Endothelial cell of umbilical vein (primary cell): ENCODE measurements at regions not wholly inside any gene's neighbourhood (a gene's known extent, or its start where the extent isn't known, plus 50 kb on each side); places are given as distances from the start of the nearest gene placed in this dataset.

Experiments
- BruUV-seq: library from RNA; stranded (reverse); fragments of 400-500 nt; replicated peaks from 2 replicates; lab custom pipeline; 2021; lab: Mats Ljungman, UMichigan
- CTCF ChIA-PET: fragments of 300-600, 350-600 bp; sonication (Branson Sonifier 250); formaldehyde crosslinking; loops from one replicate; lab custom pipeline; 2021; ENCODE audit warnings: antibody characterized with exemption, inconsistent platforms; lab: Charles Lee
- POLR2A ChIA-PET: fragments of 300-600, 350-600 bp; sonication (Branson Sonifier 250); formaldehyde crosslinking; loops from one replicate; lab custom pipeline; 2021; ENCODE audit warnings: antibody characterized with exemption, inconsistent platforms; lab: Charles Lee
- DNase-seq: peaks from one replicate; pipeline ENCODE4 v3.0.0-alpha.2; 2011; ENCODE audit warnings: low read depth, low spot score
- FAIRE-seq: peaks from 2 replicates; lab custom pipeline; 2011; peaks lifted over from hg19 to GRCh38; lab: Jason Lieb, UNC
- H2AFZ ChIP-seq: 2 replicates; pipeline ENCODE4 v1.6.0; 2012; ENCODE audit warnings: low read depth, low read length, control low read depth, inconsistent platforms
- H3K27ac ChIP-seq: 2 replicates; pipeline ENCODE4 v1.5.1; 2011; ENCODE audit warnings: low read depth, mild to moderate bottlenecking, control low read depth, low read length, moderate library complexity; ENCODE audit not compliant: insufficient read depth
- H3K27me3 ChIP-seq, 2 experiments: 2 replicates each; pipeline versions ENCODE4 v1.6.0 to v1.6.1; 2011; ENCODE audit warnings: low read length in 2 of 2, mixed read lengths in 1 of 2; ENCODE audit not compliant: control insufficient read depth in 2 of 2, insufficient read depth in 2 of 2
- H3K36me3 ChIP-seq, 2 experiments: 2 replicates in 1 of 2; 3 replicates in 1 of 2; pipeline ENCODE4 v1.5.1; 2011; ENCODE audit warnings: low read length in 2 of 2, mild to moderate bottlenecking in 1 of 2, moderate library complexity in 1 of 2; ENCODE audit not compliant: control insufficient read depth in 2 of 2, insufficient read depth in 2 of 2; ENCODE audit errors: extremely low read depth in 1 of 2
- H3K4me1 ChIP-seq: 3 replicates; pipeline ENCODE4 v1.5.1; 2011; ENCODE audit warnings: mild to moderate bottlenecking, low read length; ENCODE audit not compliant: control insufficient read depth, insufficient read depth; ENCODE audit errors: extremely low read depth
- H3K4me2 ChIP-seq: 2 replicates; pipeline ENCODE4 v1.6.1; 2011; ENCODE audit warnings: low read length, control low read depth, mixed read lengths; ENCODE audit not compliant: insufficient read depth
- H3K4me3 ChIP-seq, 3 experiments: fragments of 200-600 bp in 1 of 3; sonication (generic), shearing (Covaris generic) in 1 of 3; replicated peaks in 1 of 3; 2 replicates each; pipeline ENCODE4 v1.5.1; 2011 to 2016; ENCODE audit warnings: control low read depth in 3 of 3, low read length in 3 of 3, mild to moderate bottlenecking in 2 of 3, inconsistent platforms in 1 of 3, low read depth in 1 of 3, moderate library complexity in 1 of 3; ENCODE audit not compliant: insufficient read depth in 1 of 3
- H3K79me2 ChIP-seq: 2 replicates; pipeline ENCODE4 v1.6.0; 2012; ENCODE audit warnings: low read length, inconsistent platforms; ENCODE audit not compliant: control insufficient read depth, insufficient read depth
- H3K9ac ChIP-seq: replicated peaks from 2 replicates; pipeline ENCODE3; 2011; ENCODE audit warnings: low read length, control low read depth; ENCODE audit not compliant: insufficient read depth; ENCODE audit errors: extremely low read depth
- H3K9me1 ChIP-seq: replicated peaks from 3 replicates; pipeline ENCODE4 v1.6.0; 2011; ENCODE audit warnings: mild to moderate bottlenecking, low read length; ENCODE audit not compliant: control insufficient read depth, insufficient read depth; ENCODE audit errors: extremely low read depth
- H3K9me3 ChIP-seq: replicated peaks from 2 replicates; pipeline ENCODE4 v1.5.1; 2012; ENCODE audit warnings: low read length, inconsistent platforms; ENCODE audit not compliant: control insufficient read depth, insufficient read depth
- H4K20me1 ChIP-seq: replicated peaks from 2 replicates; pipeline ENCODE3; 2011; ENCODE audit warnings: mild to moderate bottlenecking, low read length; ENCODE audit not compliant: control insufficient read depth, insufficient read depth; ENCODE audit errors: extremely low read depth
- CTCF ChIP-seq, 2 donors: IDR thresholded peaks; 1 replicate in 1 of 2; 2 replicates in 1 of 2; pipeline ENCODE4 v1.5.1; 2011; ENCODE audit warnings: low read length in 2 of 2, mild to moderate bottlenecking in 2 of 2, moderate library complexity in 2 of 2, control low read depth in 1 of 2, inconsistent platforms in 1 of 2, low read depth in 1 of 2; ENCODE audit not compliant: insufficient read depth in 1 of 2; ENCODE audit errors: extremely low read depth in 1 of 2
- EZH2 ChIP-seq: IDR thresholded peaks from 2 replicates; pipeline ENCODE4 v1.6.1; 2012; ENCODE audit warnings: borderline replicate concordance, low read depth, mild to moderate bottlenecking, moderate library complexity, low read length, inconsistent platforms; ENCODE audit not compliant: severe bottlenecking
- FOS ChIP-seq: IDR thresholded peaks from 2 replicates; pipeline ENCODE4 v1.6.1; 2011; ENCODE audit warnings: mild to moderate bottlenecking, low read length, moderate library complexity, borderline replicate concordance; ENCODE audit not compliant: insufficient read depth
- GATA2 ChIP-seq: IDR thresholded peaks from 2 replicates; pipeline ENCODE4 v1.7.0; 2011; ENCODE audit warnings: low read depth, mild to moderate bottlenecking, moderate library complexity, mixed read lengths, low read length; ENCODE audit not compliant: insufficient read length, insufficient read depth
- JUN ChIP-seq: IDR thresholded peaks from 2 replicates; pipeline ENCODE4 v1.6.1; 2011; ENCODE audit warnings: borderline replicate concordance, low read depth; ENCODE audit not compliant: insufficient read length, insufficient read depth
- MAX ChIP-seq: IDR thresholded peaks from 2 replicates; pipeline ENCODE4 v1.6.1; 2011; ENCODE audit not compliant: insufficient read depth, insufficient read length
- MYC ChIP-seq: IDR thresholded peaks from one replicate; pipeline ENCODE4 v1.6.1; 2011; ENCODE audit warnings: mild to moderate bottlenecking, low read depth, low read length
- POLR2A ChIP-seq: IDR thresholded peaks from 2 replicates; pipeline ENCODE4 v1.6.1; 2012; ENCODE audit warnings: low read depth, mild to moderate bottlenecking, control low read depth, low read length
- POLR2AphosphoS5 ChIP-seq: IDR thresholded peaks from 2 replicates; pipeline ENCODE4 v1.6.1; 2012; ENCODE audit warnings: low read depth, mild to moderate bottlenecking, control low read depth, low read length, moderate library complexity; ENCODE audit not compliant: insufficient read depth
- dilution Hi-C: fragments of 300-500 bp; cut with MboI; formaldehyde crosslinking; loops from one replicate; pipeline ENCODE4 v1.15.0; 2019; ENCODE audit warnings: low sequenced_read_pairs; ENCODE audit not compliant: extremely low pct_ligation_motif_present
- intact Hi-C: fragments of 100-400 bp; cut with micrococcal nuclease; formaldehyde crosslinking; loops from one replicate; pipeline ENCODE4 v1.10.0; 2022

DNA sequence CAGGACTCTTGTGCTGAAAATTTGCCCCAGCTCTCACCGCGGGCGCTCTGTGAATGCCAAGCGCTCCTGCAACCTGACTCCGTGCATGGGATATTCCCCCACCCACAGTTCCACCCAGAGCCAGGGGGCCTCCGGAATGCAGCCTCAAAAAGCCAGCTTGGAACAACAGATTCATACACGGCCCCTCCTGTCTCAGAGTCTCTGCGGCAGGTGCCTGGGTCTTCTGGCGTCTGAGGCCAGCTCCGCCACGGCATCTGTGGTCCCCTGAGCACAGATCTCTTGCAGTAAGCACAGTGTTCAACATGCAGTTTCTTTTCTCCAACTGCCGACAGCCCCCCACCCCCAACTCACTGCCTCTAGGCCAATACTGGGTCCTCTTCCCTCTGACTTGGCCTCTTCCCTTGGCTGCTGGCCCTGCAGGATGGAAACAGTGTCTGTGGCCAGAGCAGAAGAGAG is 355.7 kb upstream of the IRX2 start:
- TF ChIP-seq CTCF (IDR thresholded peaks at IDR 0.05; ENCODE audit: extremely low read depth in 1 of 2, insufficient read depth in 1 of 2, low read depth in 1 of 2, low read length in 2 of 2) = no peak
- no peak for TF ChIP-seq POLR2AphosphoS5
- TF ChIP-seq JUN = no peak
- no peak for TF ChIP-seq MYC
- TF ChIP-seq EZH2 = no peak
- no peak for TF ChIP-seq MAX
- no peak for TF ChIP-seq FOS
- TF ChIP-seq POLR2A = no peak
- no peak for TF ChIP-seq GATA2
- H3K9me1 ChIP-seq = no peaks in the 10 kb centered on the region
- CTCF ChIA-PET = no interaction called here

More for the DNA sequence above, 355.7 kb upstream of the IRX2 start:
- Histone ChIP-seq H3K9me3 (peaks cover 11% of the 10 kb centered on the region), H3K9ac (no peak overlapping the region), H3K4me2 (no peak overlapping the region), H3K4me3 (no peak overlapping the region), H2AFZ (no peak overlapping the region), H3K36me3 (no peaks in the 10 kb centered on the region), H3K4me1 (no peaks in the 10 kb centered on the region), H3K27ac (no peak overlapping the region), H3K27me3 (no peaks in the 10 kb centered on the region), H4K20me1 (no peaks in the 10 kb centered on the region), H3K79me2 (no peaks in the 10 kb centered on the region)
- POLR2A ChIA-PET = no interaction called here
- dilution Hi-C loops (no loop called here), intact Hi-C loops (no loop called here)
- no peak for DNase-seq
- no peak for FAIRE-seq
- BruUV-seq = no TSS peak
